CD8-positive, alpha-beta memory T cell (primary cell): ENCODE measurements at regions not wholly inside any gene's neighbourhood (a gene's known extent, or its start where the extent isn't known, plus 50 kb on each side); places are given as distances from the start of the nearest gene placed in this dataset.

Source experiments
- CTCF ChIA-PET: fragments of 350-600 bp; sonication (Branson Sonifier 250); formaldehyde crosslinking; loops from one replicate; lab custom pipeline; 2021; ENCODE audit warnings: antibody characterized with exemption; lab: Charles Lee
- POLR2A ChIA-PET: fragments of 350-600 bp; sonication (Branson Sonifier 250); formaldehyde crosslinking; loops from one replicate; lab custom pipeline; 2021; ENCODE audit warnings: antibody characterized with exemption; lab: Charles Lee
- DNase-seq, 5 donors: peaks; one replicate each; pipeline versions ENCODE4 v3.0.0 to v3.0.0-alpha.2; 2020 to 2022; ENCODE audit warnings: mixed read lengths in 1 of 5
- H3K27ac ChIP-seq: one replicate; pipeline ENCODE4 v1.7.0; 2013; ENCODE audit warnings: low read depth, mild to moderate bottlenecking, low read length, moderate library complexity
- H3K27me3 ChIP-seq: 2 replicates; pipeline ENCODE4 v1.7.0; 2013; ENCODE audit warnings: low read length, mild to moderate bottlenecking; ENCODE audit not compliant: insufficient read depth, poor library complexity, severe bottlenecking
- H3K36me3 ChIP-seq: 2 replicates; pipeline ENCODE4 v1.7.0; 2013; ENCODE audit warnings: mild to moderate bottlenecking, low read length, moderate library complexity; ENCODE audit not compliant: insufficient read depth
- H3K4me1 ChIP-seq: 2 replicates; pipeline ENCODE4 v1.7.0; 2013; ENCODE audit warnings: mild to moderate bottlenecking, low read length, moderate library complexity; ENCODE audit not compliant: insufficient read depth
- H3K4me3 ChIP-seq: 2 replicates; pipeline ENCODE4 v1.7.0; 2013; ENCODE audit warnings: mild to moderate bottlenecking, low read length
- H3K9me3 ChIP-seq: 2 replicates; pipeline ENCODE4 v1.7.0; 2013; ENCODE audit warnings: mild to moderate bottlenecking, low read length
- H3K27ac Mint-ChIP-seq, 8 donors: one replicate each; pipeline ENCODE4 v1.8.0; 2020 to 2021; ENCODE audit warnings: mixed read lengths in 8 of 8, mild to moderate bottlenecking in 6 of 8, inconsistent platforms in 3 of 8, moderate library complexity in 3 of 8
- H3K27me3 Mint-ChIP-seq, 2 donors: one replicate each; pipeline ENCODE4 v1.8.0; 2020 to 2021; ENCODE audit warnings: mixed read lengths in 2 of 2, mild to moderate bottlenecking in 1 of 2, moderate library complexity in 1 of 2
- H3K36me3 Mint-ChIP-seq, 3 donors: one replicate each; pipeline ENCODE4 v1.8.0; 2020 to 2021; ENCODE audit warnings: mixed read lengths in 3 of 3, inconsistent platforms in 1 of 3, mild to moderate bottlenecking in 1 of 3
- H3K4me1 Mint-ChIP-seq, 3 donors: one replicate each; pipeline ENCODE4 v1.8.0; 2020 to 2021; ENCODE audit warnings: mixed read lengths in 3 of 3, inconsistent platforms in 1 of 3, mild to moderate bottlenecking in 1 of 3
- H3K4me3 Mint-ChIP-seq, 7 donors: one replicate each; pipeline ENCODE4 v1.8.0; 2020 to 2021; ENCODE audit warnings: mixed read lengths in 7 of 7, mild to moderate bottlenecking in 6 of 7, moderate library complexity in 4 of 7, inconsistent platforms in 2 of 7
- H3K9me3 Mint-ChIP-seq, 5 donors: one replicate each; pipeline ENCODE4 v1.8.0; 2020 to 2022; ENCODE audit warnings: mixed read lengths in 5 of 5, mild to moderate bottlenecking in 3 of 5, moderate library complexity in 2 of 5, inconsistent platforms in 1 of 5

DNA sequence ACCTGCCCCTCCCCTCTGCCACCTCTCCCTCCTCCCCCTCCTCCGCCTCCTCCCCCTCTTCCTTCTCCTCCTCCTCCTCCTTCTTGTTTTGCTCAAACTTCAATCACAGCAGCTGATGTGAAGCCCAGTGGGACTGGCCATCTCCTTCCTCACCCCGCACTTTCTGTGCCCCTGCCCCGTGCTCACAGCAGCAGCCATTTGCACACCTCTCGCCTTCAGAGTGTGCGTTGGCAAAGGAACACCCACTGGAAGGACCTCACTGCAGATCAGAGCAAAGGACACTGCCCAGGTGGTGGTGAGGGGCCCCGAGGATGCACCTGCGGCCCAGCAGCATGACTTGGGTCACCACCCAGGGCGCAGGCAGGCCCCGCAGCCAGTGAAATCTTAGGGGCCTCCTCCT lies 98.8 kb downstream of the SOX1 start:
- no peaks in the 10 kb centered on the region for H3K9me3 ChIP-seq
- H3K27me3 ChIP-seq = no peaks in the 10 kb centered on the region
- H3K4me3 ChIP-seq = no peak overlapping the region
- ChIA-PET POLR2A (no interaction called here), CTCF (no interaction called here)
- no peaks in the 10 kb centered on the region for H3K36me3 ChIP-seq
- H3K27ac ChIP-seq = no peak overlapping the region
- Mint-ChIP-seq H3K27ac (no peak overlapping the region), H3K27me3 (peaks cover 1 to 10% of the 10 kb centered on the region in 2 donors), H3K4me1 (no peaks in the 10 kb centered on the region), H3K9me3 (peaks cover 0 to 2% (median 0%) of the 10 kb centered on the region in 5 donors), H3K36me3 (no peaks in the 10 kb centered on the region), H3K4me3 (no peak overlapping the region)
- no peaks in the 10 kb centered on the region for H3K4me1 ChIP-seq
- no peak for DNase-seq

DNA sequence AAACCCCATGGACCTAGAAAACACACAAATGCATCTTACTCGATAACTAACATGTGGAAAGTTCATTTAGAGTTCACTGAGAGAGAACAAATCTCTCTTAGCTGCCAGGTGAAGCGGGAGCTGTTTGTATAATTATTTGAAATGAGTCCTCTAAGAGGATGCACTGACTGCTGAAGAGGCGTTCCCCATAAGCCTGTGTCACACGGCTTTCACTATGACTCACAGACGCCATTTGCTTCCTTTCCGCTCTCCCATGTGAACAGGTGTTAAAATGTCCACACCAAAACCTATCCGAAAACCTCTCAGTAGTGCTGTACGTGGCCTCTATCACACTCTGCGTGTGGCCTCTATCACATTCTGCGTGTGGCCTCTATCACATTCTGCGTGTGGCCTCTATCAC lies 101.8 kb downstream of the SOX1 start:
- no peaks in the 10 kb centered on the region for H3K36me3 ChIP-seq
- H3K27me3 ChIP-seq = no peaks in the 10 kb centered on the region
- Mint-ChIP-seq H3K36me3 (no peaks in the 10 kb centered on the region), H3K4me3 (no peak overlapping the region), H3K27ac (no peak overlapping the region), H3K27me3 (peaks cover 0 to 7% of the 10 kb centered on the region in 2 donors), H3K9me3 (peaks cover 0 to 3% (median 0%) of the 10 kb centered on the region in 5 donors), H3K4me1 (no peaks in the 10 kb centered on the region)
- no peak for DNase-seq
- no peaks in the 10 kb centered on the region for H3K9me3 ChIP-seq
- ChIA-PET CTCF (no interaction called here), POLR2A (no interaction called here)
- H3K4me1 ChIP-seq = no peaks in the 10 kb centered on the region
- no peak overlapping the region for H3K4me3 ChIP-seq
- no peak overlapping the region for H3K27ac ChIP-seq

DNA sequence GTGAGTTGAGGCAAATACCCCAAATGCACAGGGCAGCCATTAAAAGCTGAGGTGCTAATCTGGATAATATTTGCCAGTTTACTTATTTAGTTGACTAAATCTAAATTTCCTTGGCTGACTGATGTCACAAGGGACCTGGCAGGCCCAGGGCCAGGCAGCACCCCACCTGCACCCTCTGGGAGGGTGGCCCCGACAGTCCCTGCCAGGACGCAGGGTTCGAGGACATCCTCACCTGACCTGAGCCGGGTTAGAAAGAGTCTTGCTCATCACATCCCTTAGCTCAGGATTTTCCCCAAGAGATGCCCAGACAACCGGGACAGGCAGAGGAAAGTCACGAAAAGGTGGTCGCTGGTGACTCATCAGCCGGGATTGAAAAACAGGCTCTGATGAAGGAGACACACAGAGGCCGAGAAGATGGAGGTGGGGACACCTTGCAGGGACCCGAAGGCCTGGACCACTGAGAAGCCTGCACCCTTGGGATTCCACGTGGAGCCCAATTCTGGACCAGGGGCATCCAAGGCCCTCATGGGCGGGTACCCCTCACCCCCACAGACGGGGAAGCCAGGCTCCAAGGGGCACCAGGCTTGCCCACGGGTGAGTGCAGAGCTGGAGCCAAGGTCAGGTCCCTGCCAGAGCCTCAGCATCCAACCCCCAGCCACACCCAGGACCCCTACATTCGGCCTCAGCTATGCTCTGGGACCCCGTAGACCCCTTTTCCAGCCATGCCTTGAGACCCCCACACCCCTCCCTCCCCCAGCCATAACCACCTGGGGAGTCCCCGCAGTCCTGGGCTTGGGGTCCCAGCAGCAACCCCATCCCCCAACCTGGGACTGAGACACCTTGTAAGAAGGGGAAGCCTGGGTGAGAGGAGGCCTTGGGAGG lies 103.2 kb downstream of the SOX1 start:
- Mint-ChIP-seq H3K27ac (no peak overlapping the region), H3K36me3 (no peaks in the 10 kb centered on the region)

DNA sequence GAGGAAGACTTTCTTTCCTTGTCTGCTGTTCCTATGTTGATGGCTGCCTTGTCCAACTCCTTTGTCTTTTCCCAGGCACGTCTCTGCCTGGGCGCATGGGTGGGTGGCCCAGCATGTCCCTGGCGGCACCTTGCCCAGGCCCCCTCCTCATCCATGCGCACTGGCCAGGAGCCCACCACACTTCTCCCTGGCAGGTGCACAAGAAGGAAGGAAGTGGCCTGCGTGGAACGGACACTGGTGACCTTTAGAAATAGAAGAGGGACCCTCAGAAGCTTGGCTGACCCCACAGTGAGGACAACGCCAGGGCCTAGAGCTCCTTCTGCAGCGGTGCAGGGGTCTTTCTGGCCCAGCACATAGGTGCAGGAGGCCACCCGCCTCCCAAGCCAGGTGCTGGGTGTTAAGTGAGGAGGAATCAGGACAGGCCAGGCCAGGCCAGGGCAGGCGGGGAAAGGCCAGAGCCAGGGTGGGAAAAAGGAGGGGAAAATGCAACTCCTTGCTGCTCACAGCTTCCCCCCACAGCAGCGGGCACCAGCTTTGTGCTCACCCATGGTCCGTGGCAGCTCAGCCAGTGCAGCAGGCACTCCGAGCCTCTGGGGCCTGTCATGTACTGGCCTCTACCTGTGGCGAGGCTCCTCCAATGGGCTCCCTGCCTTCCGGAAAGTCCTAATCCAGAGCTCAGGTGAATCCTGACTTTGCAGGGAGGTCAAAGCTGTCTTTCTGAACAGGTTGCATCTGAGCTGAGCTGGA lies 104.0 kb downstream of the SOX1 start:
- Mint-ChIP-seq H3K27ac (no peak overlapping the region), H3K9me3 (peaks cover 0 to 8% (median 2%) of the 10 kb centered on the region in 5 donors), H3K27me3 (peaks cover 3% of the 10 kb centered on the region in 2 donors), H3K4me1 (no peaks in the 10 kb centered on the region), H3K36me3 (no peaks in the 10 kb centered on the region), H3K4me3 (no peak overlapping the region)
- ChIA-PET CTCF (no interaction called here), POLR2A (no interaction called here)
- Histone ChIP-seq H3K4me1 (no peaks in the 10 kb centered on the region), H3K36me3 (no peaks in the 10 kb centered on the region), H3K27ac (no peak overlapping the region), H3K4me3 (no peak overlapping the region), H3K27me3 (no peaks in the 10 kb centered on the region), H3K9me3 (no peaks in the 10 kb centered on the region)
- no peak for DNase-seq

More for the DNA sequence above, 103.2 kb downstream of the SOX1 start:
- no peaks in the 10 kb centered on the region for H3K4me1 Mint-ChIP-seq
- H3K27me3 Mint-ChIP-seq = peaks cover 3 to 4% of the 10 kb centered on the region in 2 donors
- no peaks in the 10 kb centered on the region for H3K4me1 ChIP-seq
- ChIA-PET POLR2A (no interaction called here), CTCF (no interaction called here)
- peaks cover 0 to 8% (median 2%) of the 10 kb centered on the region in 5 donors for H3K9me3 Mint-ChIP-seq
- no peak overlapping the region for H3K27ac ChIP-seq
- H3K4me3 ChIP-seq = no peak overlapping the region
- H3K36me3 ChIP-seq = no peaks in the 10 kb centered on the region
- H3K9me3 ChIP-seq = no peaks in the 10 kb centered on the region
- DNase-seq = no peak
- H3K4me3 Mint-ChIP-seq = no peak overlapping the region
- no peaks in the 10 kb centered on the region for H3K27me3 ChIP-seq

DNA sequence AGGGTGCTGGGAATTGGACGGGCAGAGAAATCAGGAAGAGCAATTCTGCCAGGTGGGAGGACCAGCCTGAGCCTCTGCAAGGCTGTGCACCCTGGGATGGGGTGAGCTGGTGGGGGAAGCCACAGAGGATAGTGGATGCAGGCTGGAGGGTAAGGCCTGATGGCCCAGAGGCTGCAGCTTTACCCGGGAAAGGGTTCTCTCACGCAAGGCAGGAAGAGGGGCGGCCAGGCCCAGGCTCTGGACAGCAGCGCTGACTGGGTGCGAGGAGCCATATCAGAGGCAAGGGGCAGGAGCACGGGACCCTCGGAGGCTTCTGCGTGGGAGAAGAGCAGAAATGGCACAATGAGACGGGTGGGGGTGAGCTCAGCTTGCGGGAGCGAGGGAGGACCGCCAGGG lies 104.6 kb downstream of the SOX1 start:
- Mint-ChIP-seq H3K27me3 (peaks cover 3% of the 10 kb centered on the region in 2 donors), H3K4me3 (no peak overlapping the region), H3K9me3 (peaks cover 0 to 8% (median 2%) of the 10 kb centered on the region in 5 donors), H3K27ac (no peak overlapping the region), H3K4me1 (no peaks in the 10 kb centered on the region), H3K36me3 (no peaks in the 10 kb centered on the region)
- CTCF ChIA-PET = no interaction called here
- no peaks in the 10 kb centered on the region for H3K4me1 ChIP-seq
- no peaks in the 10 kb centered on the region for H3K27me3 ChIP-seq
- H3K9me3 ChIP-seq = no peaks in the 10 kb centered on the region
- H3K36me3 ChIP-seq = no peaks in the 10 kb centered on the region
- no peak for DNase-seq
- POLR2A ChIA-PET = no interaction called here
- no peak overlapping the region for H3K4me3 ChIP-seq
- H3K27ac ChIP-seq = no peak overlapping the region

DNA sequence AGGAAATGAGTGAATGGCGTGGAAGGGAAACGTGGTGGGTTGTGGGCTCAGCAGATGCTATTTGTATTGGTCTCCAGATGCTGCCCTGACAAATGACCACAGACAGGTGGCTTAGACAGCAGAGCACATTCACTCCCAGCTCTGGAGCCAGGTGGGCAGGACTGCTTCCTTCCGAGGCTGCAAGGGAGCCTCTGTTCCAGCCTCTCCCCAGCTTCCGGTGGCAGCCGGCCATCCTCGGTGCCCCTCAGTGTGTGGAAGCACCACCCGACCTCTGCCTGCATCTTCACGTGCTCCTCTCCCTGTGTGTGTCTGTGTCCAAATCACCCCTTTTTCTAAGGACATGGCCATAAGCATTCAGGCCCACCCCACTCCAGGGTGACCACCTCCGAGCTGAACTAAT lies 105.1 kb downstream of the SOX1 start:
- H3K9me3 Mint-ChIP-seq = peaks cover 0 to 8% (median 2%) of the 10 kb centered on the region in 5 donors
- no peak overlapping the region for H3K27ac Mint-ChIP-seq
- Histone ChIP-seq H3K27me3 (no peaks in the 10 kb centered on the region), H3K36me3 (no peaks in the 10 kb centered on the region), H3K27ac (no peak overlapping the region), H3K9me3 (no peaks in the 10 kb centered on the region), H3K4me1 (no peaks in the 10 kb centered on the region), H3K4me3 (no peak overlapping the region)
- no peaks in the 10 kb centered on the region for H3K4me1 Mint-ChIP-seq
- ChIA-PET POLR2A (no interaction called here), CTCF (interaction anchor here (0.6 kb wide), 1 partner anchor 51 kb away, joined by 3 read pairs; no protein-coding TSS in a partner anchor)
- no peak for DNase-seq
- no peaks in the 10 kb centered on the region for H3K36me3 Mint-ChIP-seq
- no peak overlapping the region for H3K4me3 Mint-ChIP-seq
- peaks cover 3% of the 10 kb centered on the region in 2 donors for H3K27me3 Mint-ChIP-seq

DNA sequence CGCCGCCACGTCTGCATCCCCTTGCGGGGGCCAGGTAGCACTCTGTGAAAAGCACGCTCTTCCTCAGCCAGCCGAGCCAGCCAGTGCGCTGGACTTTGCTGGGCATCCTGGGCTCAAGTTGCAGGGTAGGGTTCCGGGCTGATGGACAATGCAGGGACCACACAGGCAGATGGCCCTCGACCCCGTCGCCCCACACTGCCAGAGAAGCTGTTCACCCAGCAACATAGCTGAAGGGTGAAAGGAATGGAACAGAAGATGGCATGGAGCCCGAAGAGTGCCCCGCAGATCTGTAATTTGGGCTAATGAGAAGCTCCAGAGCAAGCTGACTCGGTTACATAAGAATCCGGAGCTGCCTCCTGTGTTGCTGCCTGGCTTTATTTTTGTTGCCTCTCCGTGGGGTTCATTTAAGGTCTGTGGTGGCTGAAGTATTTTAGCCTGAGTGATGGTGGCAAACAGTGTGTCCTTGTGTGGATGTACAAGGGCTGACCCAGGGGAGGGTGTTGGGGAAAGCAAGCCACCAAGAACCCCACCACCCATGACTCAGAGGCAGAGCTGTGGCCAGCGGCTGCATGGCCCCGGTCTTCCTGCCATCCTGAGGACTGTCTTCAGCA lies 105.8 kb downstream of the SOX1 start:
- CTCF ChIA-PET = interaction anchor here (0.6 kb wide), 1 partner anchor 50 kb away, joined by 3 read pairs; no protein-coding TSS in a partner anchor
- H3K36me3 Mint-ChIP-seq = no peaks in the 10 kb centered on the region
- H3K4me3 Mint-ChIP-seq = no peak overlapping the region
- no peaks in the 10 kb centered on the region for H3K27me3 ChIP-seq
- no peaks in the 10 kb centered on the region for H3K9me3 ChIP-seq
- H3K4me3 ChIP-seq = no peak overlapping the region
- no peaks in the 10 kb centered on the region for H3K4me1 ChIP-seq
- H3K36me3 ChIP-seq = no peaks in the 10 kb centered on the region
- peaks cover 0 to 8% (median 2%) of the 10 kb centered on the region in 5 donors for H3K9me3 Mint-ChIP-seq
- no peak for DNase-seq
- H3K27ac ChIP-seq = no peak overlapping the region
- H3K27ac Mint-ChIP-seq = no peak overlapping the region
- POLR2A ChIA-PET = no interaction called here
- peaks cover 3% of the 10 kb centered on the region in 2 donors for H3K27me3 Mint-ChIP-seq
- no peaks in the 10 kb centered on the region for H3K4me1 Mint-ChIP-seq
